ENCODE measurements at regions not wholly inside any gene's neighbourhood (a gene's known extent, or its start where the extent isn't known, plus 50 kb on each side); places are given as distances from the start of the nearest gene placed in this dataset.

DNA sequence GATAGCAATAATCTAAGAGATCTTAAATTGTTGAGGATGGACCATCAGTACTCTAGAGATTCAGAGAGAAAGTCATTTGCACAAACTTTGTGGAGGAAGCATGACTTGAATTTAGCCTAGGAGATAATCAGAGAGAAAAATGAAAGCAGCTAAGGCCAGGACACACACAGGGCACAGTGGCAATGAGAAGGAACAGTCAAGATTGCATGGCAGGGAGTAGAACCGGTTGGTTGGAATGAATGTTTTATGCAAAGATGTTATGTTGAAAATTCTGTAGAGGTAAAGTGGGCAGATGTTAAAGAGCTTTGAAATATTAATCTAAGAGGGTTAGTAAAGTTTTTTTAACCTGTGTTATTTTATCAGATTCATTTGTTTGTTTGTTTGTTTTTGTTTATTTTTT, 521.8 kb downstream of the GATA3 start:
- Histone ChIP-seq H3K4me1 (ENCODE audit: control insufficient read depth in 3 of 3, insufficient read depth in 2 of 3, low read depth in 1 of 3, low read length in 2 of 3) (no peaks in the 10 kb centered on the region), H3K36me3 (ENCODE audit: control insufficient read depth in 3 of 3, insufficient read depth in 2 of 3, low read depth in 1 of 3, low read length in 3 of 3) (no peaks in the 10 kb centered on the region), H3K9me3 (ENCODE audit: control insufficient read depth in 2 of 2, insufficient read depth in 1 of 2, low read depth in 1 of 2, low read length in 1 of 2) (no peaks in the 10 kb centered on the region), H3K4me3 (ENCODE audit: low read depth in 1 of 3, low read length in 3 of 3) (no peak overlapping the region), H3K27me3 (ENCODE audit: control insufficient read depth in 3 of 3, insufficient read depth in 3 of 3, low read length in 3 of 3) (peaks cover 0 to 1% (median 0%) of the 10 kb centered on the region in 3 donors), H3K27ac (ENCODE audit: low read depth in 1 of 3, low read length in 2 of 3) (no peak overlapping the region)
- WGBS, 3 donors, result 94 to 96% (median 95%) methylated on average over 1 of the region's 1 CpG
- FAIRE-seq (no peak), DNase-seq (no peak)

DNA sequence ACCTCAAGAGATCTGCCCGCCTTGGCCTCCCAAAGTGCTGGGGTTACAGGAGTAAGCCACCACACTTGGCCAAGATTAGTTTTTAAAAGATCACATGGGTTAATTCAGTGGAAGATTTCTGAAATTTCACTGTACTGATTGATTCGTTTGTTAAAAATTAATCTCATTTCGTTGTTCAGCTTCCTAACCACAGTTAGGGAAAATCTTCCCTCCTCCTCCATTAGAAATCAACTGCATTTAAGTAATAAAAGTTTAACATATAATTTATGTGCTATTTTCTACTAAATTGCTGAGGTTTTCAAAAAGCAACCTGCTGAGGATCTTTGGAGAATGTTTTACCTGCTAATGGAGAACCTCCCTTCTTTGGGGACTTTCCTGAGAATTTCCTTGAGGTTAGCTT, 522.4 kb downstream of the GATA3 start:
- no peak for DNase-seq
- Histone ChIP-seq H3K4me3 (ENCODE audit: low read depth in 1 of 3, low read length in 3 of 3) (no peak overlapping the region), H3K9me3 (ENCODE audit: control insufficient read depth in 2 of 2, insufficient read depth in 1 of 2, low read depth in 1 of 2, low read length in 1 of 2) (no peaks in the 10 kb centered on the region), H3K27me3 (ENCODE audit: control insufficient read depth in 3 of 3, insufficient read depth in 3 of 3, low read length in 3 of 3) (peaks cover 0 to 1% (median 0%) of the 10 kb centered on the region in 3 donors), H3K4me1 (ENCODE audit: control insufficient read depth in 3 of 3, insufficient read depth in 2 of 3, low read depth in 1 of 3, low read length in 2 of 3) (no peaks in the 10 kb centered on the region), H3K27ac (ENCODE audit: low read depth in 1 of 3, low read length in 2 of 3) (no peak overlapping the region), H3K36me3 (ENCODE audit: control insufficient read depth in 3 of 3, insufficient read depth in 2 of 3, low read depth in 1 of 3, low read length in 3 of 3) (no peaks in the 10 kb centered on the region)
- 68 to 81% (median 74%) methylated on average over 3 of the region's 3 CpGs for WGBS, 3 donors
- no peak for FAIRE-seq

- Histone ChIP-seq H3K4me3 (ENCODE audit: low read depth in 1 of 3, low read length in 3 of 3) (no peak overlapping the region), H3K27ac (ENCODE audit: low read depth in 1 of 3, low read length in 2 of 3) (no peak overlapping the region), H3K9me3 (ENCODE audit: control insufficient read depth in 2 of 2, insufficient read depth in 1 of 2, low read depth in 1 of 2, low read length in 1 of 2) (no peaks in the 10 kb centered on the region), H3K4me1 (ENCODE audit: control insufficient read depth in 3 of 3, insufficient read depth in 2 of 3, low read depth in 1 of 3, low read length in 2 of 3) (no peaks in the 10 kb centered on the region), H3K36me3 (ENCODE audit: control insufficient read depth in 3 of 3, insufficient read depth in 2 of 3, low read depth in 1 of 3, low read length in 3 of 3) (no peaks in the 10 kb centered on the region), H3K27me3 (ENCODE audit: control insufficient read depth in 3 of 3, insufficient read depth in 3 of 3, low read length in 3 of 3) (peaks cover 0 to 1% (median 0%) of the 10 kb centered on the region in 3 donors)
- DNase-seq (no peak), FAIRE-seq (no peak)
- WGBS, 3 donors, result 68 to 80% (median 74%) methylated on average over 7 of the region's 7 CpGs
Measured at GRCh38 chr10:8577686-8578085, 523.2 kb downstream of the GATA3 start.

DNA sequence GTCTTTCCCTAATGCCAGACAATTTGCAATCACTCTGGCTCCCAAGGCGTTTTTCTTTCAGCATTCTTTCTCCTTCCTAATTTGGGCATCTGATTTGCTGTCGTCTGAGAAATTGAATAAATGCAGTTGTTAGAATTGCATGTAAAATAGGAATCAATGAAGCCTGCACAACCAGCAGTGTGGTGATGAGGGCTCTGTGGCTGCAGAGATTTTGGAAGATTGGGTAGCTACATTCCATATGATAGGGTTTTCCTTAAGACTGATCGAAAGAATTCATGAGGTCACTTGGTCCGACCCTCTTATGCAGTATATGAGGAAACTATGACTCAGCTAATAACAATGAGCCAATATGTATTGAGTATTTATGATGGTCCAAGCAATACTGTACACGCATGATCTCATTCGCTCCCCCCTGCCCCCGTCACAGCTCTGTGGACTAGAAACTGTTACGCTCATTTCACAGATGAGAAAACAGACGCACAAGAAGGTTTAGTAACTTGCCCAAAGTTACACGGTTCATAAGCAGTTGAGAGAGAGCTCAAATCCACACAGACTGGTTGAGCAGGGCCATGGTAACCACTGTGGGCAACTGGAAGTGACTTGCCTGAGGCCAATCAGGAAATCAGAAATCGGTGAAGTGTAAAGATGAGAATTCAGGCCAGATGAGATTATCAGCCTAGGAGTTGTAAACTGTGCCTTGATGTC, 527.2 kb downstream of the GATA3 start:
- no peak overlapping the region for H3K4me3 ChIP-seq (ENCODE audit: low read depth in 1 of 3, low read length in 3 of 3)
- DNase-seq (no peak), FAIRE-seq (no peak)
- H3K4me1 ChIP-seq (ENCODE audit: control insufficient read depth in 3 of 3, insufficient read depth in 2 of 3, low read depth in 1 of 3, low read length in 2 of 3), result no peaks in the 10 kb centered on the region
- 75 to 83% (median 82%) methylated on average over 11 of the region's 11 CpGs for WGBS, 3 donors
- H3K27me3 ChIP-seq (ENCODE audit: control insufficient read depth in 3 of 3, insufficient read depth in 3 of 3, low read length in 3 of 3), result peaks cover 0 to 2% (median 0%) of the 10 kb centered on the region in 3 donors
- no peak overlapping the region for H3K27ac ChIP-seq (ENCODE audit: low read depth in 1 of 3, low read length in 2 of 3)
- H3K9me3 ChIP-seq (ENCODE audit: control insufficient read depth in 2 of 2, insufficient read depth in 1 of 2, low read depth in 1 of 2, low read length in 1 of 2), result no peaks in the 10 kb centered on the region
- no peaks in the 10 kb centered on the region for H3K36me3 ChIP-seq (ENCODE audit: control insufficient read depth in 3 of 3, insufficient read depth in 2 of 3, low read depth in 1 of 3, low read length in 3 of 3)

- Histone ChIP-seq H3K27ac (ENCODE audit: low read depth in 1 of 3, low read length in 2 of 3) (no peak overlapping the region), H3K4me3 (ENCODE audit: low read depth in 1 of 3, low read length in 3 of 3) (no peak overlapping the region), H3K36me3 (ENCODE audit: control insufficient read depth in 3 of 3, insufficient read depth in 2 of 3, low read depth in 1 of 3, low read length in 3 of 3) (no peaks in the 10 kb centered on the region), H3K4me1 (ENCODE audit: control insufficient read depth in 3 of 3, insufficient read depth in 2 of 3, low read depth in 1 of 3, low read length in 2 of 3) (no peaks in the 10 kb centered on the region), H3K27me3 (ENCODE audit: control insufficient read depth in 3 of 3, insufficient read depth in 3 of 3, low read length in 3 of 3) (peaks cover 0 to 2% (median 0%) of the 10 kb centered on the region in 3 donors), H3K9me3 (ENCODE audit: control insufficient read depth in 2 of 2, insufficient read depth in 1 of 2, low read depth in 1 of 2, low read length in 1 of 2) (no peaks in the 10 kb centered on the region)
- no peak for DNase-seq
- no peak for FAIRE-seq
- WGBS, 3 donors, result 73 to 83% (median 81%) methylated on average over 2 of the region's 2 CpGs
Measured at GRCh38 chr10:8583096-8583495, 528.6 kb downstream of the GATA3 start.

DNA sequence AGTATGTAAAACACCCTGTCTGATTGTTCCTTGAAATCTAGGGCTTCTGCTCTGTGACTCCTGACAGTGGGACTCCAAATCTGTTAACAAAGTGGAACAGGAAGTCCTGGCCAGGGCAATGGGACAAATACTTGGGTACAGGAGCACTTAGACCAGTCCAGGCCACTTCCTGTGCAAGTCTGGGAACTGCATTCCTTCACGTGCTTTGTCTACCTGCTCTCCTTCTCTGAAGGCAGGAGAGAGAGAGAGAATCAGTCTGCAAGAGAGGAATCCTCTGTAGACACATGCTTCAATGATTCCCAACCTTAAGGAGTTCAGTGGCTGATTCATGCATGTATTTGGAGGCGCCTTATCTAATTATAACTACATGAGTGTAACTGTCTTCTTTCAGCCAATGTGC, 530.2 kb downstream of the GATA3 start:
- Histone ChIP-seq H3K9me3 (ENCODE audit: control insufficient read depth in 2 of 2, insufficient read depth in 1 of 2, low read depth in 1 of 2, low read length in 1 of 2) (no peaks in the 10 kb centered on the region), H3K27me3 (ENCODE audit: control insufficient read depth in 3 of 3, insufficient read depth in 3 of 3, low read length in 3 of 3) (peaks cover 0 to 2% (median 0%) of the 10 kb centered on the region in 3 donors), H3K4me1 (ENCODE audit: control insufficient read depth in 3 of 3, insufficient read depth in 2 of 3, low read depth in 1 of 3, low read length in 2 of 3) (no peaks in the 10 kb centered on the region), H3K4me3 (ENCODE audit: low read depth in 1 of 3, low read length in 3 of 3) (no peak overlapping the region), H3K27ac (ENCODE audit: low read depth in 1 of 3, low read length in 2 of 3) (no peak overlapping the region), H3K36me3 (ENCODE audit: control insufficient read depth in 3 of 3, insufficient read depth in 2 of 3, low read depth in 1 of 3, low read length in 3 of 3) (no peaks in the 10 kb centered on the region)
- no peak for DNase-seq
- FAIRE-seq, result no peak
- WGBS, 3 donors, result 61 to 73% (median 68%) methylated on average over 2 of the region's 2 CpGs

DNA sequence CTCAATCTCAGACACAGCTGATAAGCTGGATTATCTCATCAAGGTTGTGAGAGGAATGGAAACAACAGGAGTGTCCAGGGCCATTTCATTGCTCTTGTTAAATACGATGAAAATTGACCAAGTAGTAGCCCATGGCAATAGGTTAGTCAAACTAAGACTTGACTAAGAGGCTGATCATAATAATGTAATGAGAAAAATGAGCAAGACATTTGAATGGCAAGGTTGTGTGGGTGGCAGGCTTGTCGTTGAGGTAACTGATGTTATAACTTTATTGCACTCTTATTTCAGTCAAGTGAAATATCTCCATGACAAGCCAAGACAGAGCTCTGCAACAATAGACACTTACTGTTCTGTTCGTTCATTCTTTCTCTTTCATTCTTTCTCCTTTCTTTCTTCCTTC, 532.0 kb downstream of the GATA3 start:
- DNase-seq (no peak), FAIRE-seq (no peak)
- H3K4me1 ChIP-seq (ENCODE audit: control insufficient read depth in 3 of 3, insufficient read depth in 2 of 3, low read depth in 1 of 3, low read length in 2 of 3), result no peaks in the 10 kb centered on the region
- no peak overlapping the region for H3K27ac ChIP-seq (ENCODE audit: low read depth in 1 of 3, low read length in 2 of 3)
- WGBS, 3 donors, result 62 to 75% (median 65%) methylated on average over 3 of the region's 3 CpGs
- no peak overlapping the region for H3K4me3 ChIP-seq (ENCODE audit: low read depth in 1 of 3, low read length in 3 of 3)
- H3K36me3 ChIP-seq (ENCODE audit: control insufficient read depth in 3 of 3, insufficient read depth in 2 of 3, low read depth in 1 of 3, low read length in 3 of 3), result no peaks in the 10 kb centered on the region
- no peaks in the 10 kb centered on the region for H3K9me3 ChIP-seq (ENCODE audit: control insufficient read depth in 2 of 2, insufficient read depth in 1 of 2, low read depth in 1 of 2, low read length in 1 of 2)
- H3K27me3 ChIP-seq (ENCODE audit: control insufficient read depth in 3 of 3, insufficient read depth in 3 of 3, low read length in 3 of 3), result peaks cover 0 to 2% (median 0%) of the 10 kb centered on the region in 3 donors

GRCh38 chr10:8588135-8588534, 533.6 kb downstream of the GATA3 start:
- H3K4me3 ChIP-seq (ENCODE audit: low read depth in 1 of 3, low read length in 3 of 3), result no peak overlapping the region
- DNase-seq, result no peak
- WGBS, 3 donors, result 58 to 66% (median 64%) methylated on average over 3 of the region's 3 CpGs

GRCh38 chr10:8590518-8590917, 536.0 kb downstream of the GATA3 start:
- no peak for FAIRE-seq
- peaks cover 0 to 2% (median 0%) of the 10 kb centered on the region in 3 donors for H3K27me3 ChIP-seq (ENCODE audit: control insufficient read depth in 3 of 3, insufficient read depth in 3 of 3, low read length in 3 of 3)
- H3K27ac ChIP-seq (ENCODE audit: low read depth in 1 of 3, low read length in 2 of 3), result no peak overlapping the region
- H3K36me3 ChIP-seq (ENCODE audit: control insufficient read depth in 3 of 3, insufficient read depth in 2 of 3, low read depth in 1 of 3, low read length in 3 of 3), result no peaks in the 10 kb centered on the region
- H3K9me3 ChIP-seq (ENCODE audit: control insufficient read depth in 2 of 2, insufficient read depth in 1 of 2, low read depth in 1 of 2, low read length in 1 of 2), result no peaks in the 10 kb centered on the region
- H3K4me3 ChIP-seq (ENCODE audit: low read depth in 1 of 3, low read length in 3 of 3), result no peak overlapping the region
- DNase-seq, result no peak
- H3K4me1 ChIP-seq (ENCODE audit: control insufficient read depth in 3 of 3, insufficient read depth in 2 of 3, low read depth in 1 of 3, low read length in 2 of 3), result no peaks in the 10 kb centered on the region

More at GRCh38 chr10:8588135-8588534, 533.6 kb downstream of the GATA3 start:
- no peaks in the 10 kb centered on the region for H3K9me3 ChIP-seq (ENCODE audit: control insufficient read depth in 2 of 2, insufficient read depth in 1 of 2, low read depth in 1 of 2, low read length in 1 of 2)
- no peaks in the 10 kb centered on the region for H3K36me3 ChIP-seq (ENCODE audit: control insufficient read depth in 3 of 3, insufficient read depth in 2 of 3, low read depth in 1 of 3, low read length in 3 of 3)
- H3K4me1 ChIP-seq (ENCODE audit: control insufficient read depth in 3 of 3, insufficient read depth in 2 of 3, low read depth in 1 of 3, low read length in 2 of 3), result no peaks in the 10 kb centered on the region
- no peak for FAIRE-seq
- H3K27me3 ChIP-seq (ENCODE audit: control insufficient read depth in 3 of 3, insufficient read depth in 3 of 3, low read length in 3 of 3), result peaks cover 0 to 2% (median 0%) of the 10 kb centered on the region in 3 donors
- no peak overlapping the region for H3K27ac ChIP-seq (ENCODE audit: low read depth in 1 of 3, low read length in 2 of 3)

Data from small intestine (tissue), 7 donors.